ENCODE measurements at regions not wholly inside any gene's neighbourhood (a gene's known extent, or its start where the extent isn't known, plus 50 kb on each side); places are given as distances from the start of the nearest gene placed in this dataset.

- no peak for TF ChIP-seq CTCF (IDR thresholded peaks at IDR 0.05)
- TF ChIP-seq REST (IDR thresholded peaks at IDR 0.05; ENCODE audit: insufficient read depth in 1 of 2, low read depth in 2 of 2, low read length in 1 of 2), result no peak
- no peak for TF ChIP-seq POLR2AphosphoS5 (IDR thresholded peaks at IDR 0.05; ENCODE audit: low read depth, low read length)
- no peak for TF ChIP-seq SIN3A (IDR thresholded peaks at IDR 0.05; ENCODE audit: borderline replicate concordance, insufficient read depth, low read depth, low read length)
Observed at GRCh38 chr1:101587741-101588140, 350.9 kb downstream of the S1PR1 start.

Measured in Panc1 (cell line).